Loucy (cell line): ENCODE measurements at regions not wholly inside any gene's neighbourhood (a gene's known extent, or its start where the extent isn't known, plus 50 kb on each side); places are given as distances from the start of the nearest gene placed in this dataset.

Experiments
- H2AFZ ChIP-seq: fragments of 200-600 bp; sonication (generic); 2 replicates; pipeline ENCODE4 v1.6.0; 2016; ENCODE audit warnings: antibody characterized with exemption, mild to moderate bottlenecking, low read length, moderate library complexity
- H3F3A ChIP-seq: fragments of 200-600 bp; 2 replicates; pipeline ENCODE4 v1.6.0; 2016; ENCODE audit warnings: antibody characterized with exemption, low read depth, mild to moderate bottlenecking
- H3K27me3 ChIP-seq: fragments of 200-600 bp; sonication (generic); 2 replicates; pipeline ENCODE4 v1.6.1; 2014; ENCODE audit warnings: low read length, mild to moderate bottlenecking; ENCODE audit not compliant: insufficient read depth, poor library complexity, severe bottlenecking
- H3K36me3 ChIP-seq: fragments of 200-600 bp; sonication (generic); 2 replicates; pipeline ENCODE4 v1.6.1; 2016; ENCODE audit warnings: low read length; ENCODE audit not compliant: insufficient read depth
- H3K4me1 ChIP-seq: fragments of 200-600 bp; sonication (generic); 2 replicates; pipeline ENCODE4 v1.5.1; 2014; ENCODE audit warnings: low read length, mild to moderate bottlenecking; ENCODE audit not compliant: insufficient read depth, poor library complexity, severe bottlenecking
- H3K4me2 ChIP-seq: fragments of 200-600 bp; sonication (generic); 2 replicates; pipeline ENCODE4 v1.6.0; 2014; ENCODE audit warnings: antibody characterized with exemption, low read length, low read depth, mild to moderate bottlenecking; ENCODE audit not compliant: poor library complexity, severe bottlenecking
- H3K4me3 ChIP-seq: fragments of 200-600 bp; sonication (generic); 2 replicates; pipeline ENCODE4 v1.5.1; 2014; ENCODE audit warnings: low read length, mild to moderate bottlenecking, mixed read lengths; ENCODE audit not compliant: poor library complexity, severe bottlenecking
- H3K79me2 ChIP-seq: fragments of 200-600 bp; sonication (generic); 2 replicates; pipeline ENCODE4 v1.6.1; 2014; ENCODE audit warnings: low read length; ENCODE audit not compliant: insufficient read depth
- H3K9ac ChIP-seq: fragments of 200-600 bp; sonication (generic); 2 replicates; pipeline ENCODE4 v1.6.0; 2014; ENCODE audit warnings: mild to moderate bottlenecking, low read depth, low read length, moderate library complexity; ENCODE audit not compliant: poor library complexity, severe bottlenecking
- H3K9me2 ChIP-seq: fragments of 200-600 bp; sonication (generic); replicated peaks from 2 replicates; pipeline ENCODE4 v1.6.1; 2016; ENCODE audit warnings: low read depth, low read length, mixed read lengths
- H3K9me3 ChIP-seq: fragments of 200-600 bp; sonication (generic); 2 replicates; pipeline ENCODE4 v1.6.1; 2014; ENCODE audit warnings: mild to moderate bottlenecking, antibody characterized with exemption, low read length, low read depth; ENCODE audit not compliant: insufficient read depth
- H4K20me1 ChIP-seq: fragments of 200-600 bp; sonication (generic); 2 replicates; pipeline ENCODE4 v1.6.0; 2014; ENCODE audit warnings: antibody characterized with exemption, low read length, mild to moderate bottlenecking; ENCODE audit not compliant: insufficient read depth, poor library complexity, severe bottlenecking
- CTCF ChIP-seq: fragments of 200-600 bp; sonication (generic); conservative IDR thresholded peaks from 2 replicates; pipeline ENCODE4 v1.5.1; 2014; ENCODE audit warnings: mild to moderate bottlenecking, antibody characterized with exemption, low read length
- EZH2phosphoT487 ChIP-seq: fragments of 200-600 bp; IDR thresholded peaks from 2 replicates; pipeline ENCODE4 v1.6.1; 2018; ENCODE audit warnings: antibody characterized with exemption, mild to moderate bottlenecking, moderate library complexity, borderline replicate concordance

GRCh38 chr15:77790481-77790880, 157.8 kb upstream of the LINGO1 start:
- TF ChIP-seq CTCF, result no peak
- no peak for TF ChIP-seq EZH2phosphoT487
- H3K27me3 ChIP-seq, result no peaks in the 10 kb centered on the region

GRCh38 chr15:77786956-77787355, 154.2 kb upstream of the LINGO1 start:
- H3K4me3 ChIP-seq, result no peak overlapping the region
- TF ChIP-seq CTCF, result no peak
- no peak for TF ChIP-seq EZH2phosphoT487
- no peaks in the 10 kb centered on the region for H3K4me1 ChIP-seq
- H2AFZ ChIP-seq, result no peak overlapping the region
- H3K27me3 ChIP-seq, result no peaks in the 10 kb centered on the region
- H3K4me2 ChIP-seq, result no peak overlapping the region
- no peaks in the 10 kb centered on the region for H3K36me3 ChIP-seq
- no peaks in the 10 kb centered on the region for H3K79me2 ChIP-seq
- H3K9ac ChIP-seq, result no peak overlapping the region
- no peaks in the 10 kb centered on the region for H3F3A ChIP-seq
- H3K9me3 ChIP-seq, result no peaks in the 10 kb centered on the region
- H4K20me1 ChIP-seq, result no peaks in the 10 kb centered on the region
- H3K9me2 ChIP-seq, result no peaks in the 10 kb centered on the region

More at GRCh38 chr15:77790481-77790880, 157.8 kb upstream of the LINGO1 start:
- no peak overlapping the region for H3K9ac ChIP-seq
- no peaks in the 10 kb centered on the region for H4K20me1 ChIP-seq
- H3K9me2 ChIP-seq, result no peaks in the 10 kb centered on the region
- H3K36me3 ChIP-seq, result no peaks in the 10 kb centered on the region
- no peak overlapping the region for H3K4me3 ChIP-seq
- no peaks in the 10 kb centered on the region for H3K79me2 ChIP-seq
- H3K9me3 ChIP-seq, result no peaks in the 10 kb centered on the region
- no peak overlapping the region for H2AFZ ChIP-seq
- no peaks in the 10 kb centered on the region for H3F3A ChIP-seq
- H3K4me1 ChIP-seq, result no peaks in the 10 kb centered on the region
- H3K4me2 ChIP-seq, result no peak overlapping the region

GRCh38 chr15:77786181-77786890, 153.6 kb upstream of the LINGO1 start:
- no peak overlapping the region for H3K4me3 ChIP-seq
- no peak overlapping the region for H3K4me2 ChIP-seq
- H3K79me2 ChIP-seq, result no peaks in the 10 kb centered on the region
- no peak overlapping the region for H2AFZ ChIP-seq
- no peaks in the 10 kb centered on the region for H3K9me3 ChIP-seq
- TF ChIP-seq CTCF (no peak), EZH2phosphoT487 (no peak)
- H3K4me1 ChIP-seq, result no peaks in the 10 kb centered on the region
- no peak overlapping the region for H3K9ac ChIP-seq
- no peaks in the 10 kb centered on the region for H4K20me1 ChIP-seq
- no peaks in the 10 kb centered on the region for H3K27me3 ChIP-seq
- H3K9me2 ChIP-seq, result no peaks in the 10 kb centered on the region
- H3F3A ChIP-seq, result no peaks in the 10 kb centered on the region
- no peaks in the 10 kb centered on the region for H3K36me3 ChIP-seq
